SK-N-SH (cell line): ENCODE measurements at regions not wholly inside any gene's neighbourhood (a gene's known extent, or its start where the extent isn't known, plus 50 kb on each side); places are given as distances from the start of the nearest gene placed in this dataset.

Source experiments
- CTCF ChIA-PET: fragments of 300-600, 350-600 bp; formaldehyde crosslinking; extraction: SDS; loops from one replicate; lab custom pipeline; 2021; lab: Yijun Ruan, JAX
- POLR2A ChIA-PET: fragments of 350-600 bp; sonication (Branson Sonifier 250); formaldehyde crosslinking; extraction: SDS; loops from one replicate; lab custom pipeline; 2020; ENCODE audit warnings: antibody characterized with exemption, inconsistent platforms; lab: Yijun Ruan, JAX
- DNase-seq: peaks from one replicate; pipeline ENCODE4 v3.0.0; 2012
- H2AFZ ChIP-seq: fragments of 200-600 bp; sonication (generic); 2 replicates; pipeline ENCODE4 v1.8.1; 2016; ENCODE audit warnings: antibody characterized with exemption, mild to moderate bottlenecking, low read depth
- H3F3A ChIP-seq: fragments of 200-600 bp; sonication (generic); replicated peaks from 2 replicates; pipeline ENCODE3; 2016; ENCODE audit warnings: antibody characterized with exemption, mild to moderate bottlenecking; ENCODE audit not compliant: insufficient read depth
- H3K27ac ChIP-seq, 2 experiments: fragments of 200-500 bp in 1 of 2; fragments of 200-600 bp in 1 of 2; sonication (Bioruptor generic) in 1 of 2; sonication (generic), shearing (Covaris generic) in 1 of 2; 2 replicates each; pipeline versions ENCODE4 v1.5.1 to v1.6.1; 2014 to 2016; ENCODE audit warnings: low read depth in 2 of 2, inconsistent platforms in 1 of 2, low read length in 1 of 2, mild to moderate bottlenecking in 1 of 2, mixed read lengths in 1 of 2
- H3K27me3 ChIP-seq: fragments of 200-600 bp; sonication (generic), shearing (Covaris generic); 2 replicates; pipeline ENCODE4 v1.6.1; 2016; ENCODE audit warnings: mixed run types; ENCODE audit not compliant: insufficient read depth
- H3K36me3 ChIP-seq, 2 experiments: fragments of 200-500 bp in 1 of 2; fragments of 200-600 bp in 1 of 2; sonication (Bioruptor generic) in 1 of 2; sonication (generic) in 1 of 2; replicated peaks in 1 of 2; 2 replicates each; pipeline versions ENCODE3 to v1.5.1; 2014 to 2016; ENCODE audit warnings: low read length in 1 of 2, mild to moderate bottlenecking in 1 of 2; ENCODE audit not compliant: insufficient read depth in 2 of 2, control insufficient read depth in 1 of 2
- H3K4me1 ChIP-seq, 2 experiments: fragments of 200-500 bp in 1 of 2; fragments of 200-600 bp in 1 of 2; sonication (Bioruptor generic) in 1 of 2; sonication (generic), shearing (Covaris generic) in 1 of 2; 2 replicates each; pipeline versions ENCODE4 v1.5.1 to v1.6.1; 2014 to 2016; ENCODE audit warnings: low read depth in 1 of 2, low read length in 1 of 2, mixed run types in 1 of 2; ENCODE audit not compliant: insufficient read depth in 2 of 2, control insufficient read depth in 1 of 2
- H3K4me2 ChIP-seq: fragments of 200-600 bp; sonication (generic), shearing (Covaris generic); 2 replicates; pipeline ENCODE4 v1.6.1; 2017; ENCODE audit warnings: mixed run types
- H3K4me3 ChIP-seq, 2 experiments: fragments of 200-500 bp in 1 of 2; fragments of 200-600 bp in 1 of 2; sonication (Bioruptor generic) in 1 of 2; sonication (generic), shearing (Covaris generic) in 1 of 2; 2 replicates each; pipeline versions ENCODE4 v1.5.1 to v1.8.1; 2014 to 2016; ENCODE audit warnings: low read depth in 2 of 2, inconsistent platforms in 1 of 2, low read length in 1 of 2, mild to moderate bottlenecking in 1 of 2, mixed read lengths in 1 of 2, moderate library complexity in 1 of 2
- H3K79me2 ChIP-seq: fragments of 200-600 bp; sonication (generic); 2 replicates; pipeline ENCODE4 v1.8.1; 2017; ENCODE audit warnings: mild to moderate bottlenecking; ENCODE audit not compliant: insufficient read depth
- H3K9ac ChIP-seq: fragments of 200-600 bp; sonication (generic); 2 replicates; pipeline ENCODE4 v1.6.1; 2017; ENCODE audit warnings: mixed run types
- H3K9me2 ChIP-seq: fragments of 200-600 bp; sonication (generic); 2 replicates; pipeline ENCODE4 v1.6.1; 2017; ENCODE audit warnings: mixed run types
- H3K9me3 ChIP-seq: fragments of 200-600 bp; sonication (generic); 2 replicates; pipeline ENCODE4 v1.6.1; 2017; ENCODE audit warnings: mixed run types, mild to moderate bottlenecking, moderate library complexity
- H4K20me1 ChIP-seq: fragments of 200-600 bp; sonication (generic); 2 replicates; pipeline ENCODE4 v1.6.1; 2017; ENCODE audit warnings: mild to moderate bottlenecking, mixed run types; ENCODE audit not compliant: insufficient read depth
- CTCF ChIP-seq: fragments of 200-600 bp; sonication (generic); IDR thresholded peaks from 2 replicates; pipeline ENCODE4 v1.6.1; 2017; ENCODE audit warnings: antibody characterized with exemption, mild to moderate bottlenecking, moderate library complexity
- EZH2phosphoT487 ChIP-seq: fragments of 200-600 bp; sonication (generic); IDR thresholded peaks from 2 replicates; pipeline ENCODE4 v1.6.1; 2017; ENCODE audit warnings: low read depth, mixed run types, mild to moderate bottlenecking, antibody characterized with exemption, moderate library complexity, borderline replicate concordance
- FOSL2 ChIP-seq: IDR thresholded peaks from 2 replicates; pipeline ENCODE4 v1.4.0; 2012; ENCODE audit warnings: low read depth, mild to moderate bottlenecking, moderate library complexity, borderline replicate concordance
- FOXM1 ChIP-seq: IDR thresholded peaks from 2 replicates; pipeline ENCODE4 v1.4.0; 2012; ENCODE audit warnings: low read depth, mild to moderate bottlenecking
- GATA2 ChIP-seq: sonication (generic); formaldehyde crosslinking; IDR thresholded peaks from 2 replicates; pipeline ENCODE4 v1.5.0; 2020; ENCODE audit warnings: mild to moderate bottlenecking, missing genetic modification reagents
- MAX ChIP-seq: IDR thresholded peaks from 2 replicates; pipeline ENCODE4 v1.4.0; 2012; ENCODE audit warnings: low read depth
- MXI1 ChIP-seq: IDR thresholded peaks from 2 replicates; pipeline ENCODE4 v1.6.1; 2012; ENCODE audit warnings: mild to moderate bottlenecking, low read depth, low read length, improper control_type of control experiment
- NFIC ChIP-seq: IDR thresholded peaks from 2 replicates; pipeline ENCODE4 v1.4.0; 2012; ENCODE audit warnings: borderline replicate concordance
- PBX3 ChIP-seq: IDR thresholded peaks from 2 replicates; pipeline ENCODE4; 2012
- POLR2AphosphoS5 ChIP-seq: IDR thresholded peaks from 2 replicates; pipeline ENCODE4 v1.6.1; 2012; ENCODE audit warnings: low read depth, low read length
- RAD21 ChIP-seq: IDR thresholded peaks from 2 replicates; pipeline ENCODE4 v1.6.1; 2012; ENCODE audit warnings: mild to moderate bottlenecking, low read length
- RCOR1 ChIP-seq: fragments of 150-350 bp; IDR thresholded peaks from 2 replicates; pipeline ENCODE4 v1.6.1; 2017; ENCODE audit warnings: antibody characterized with exemption, low read length
- RFX5 ChIP-seq: IDR thresholded peaks from 2 replicates; pipeline ENCODE4 v1.6.1; 2012; ENCODE audit warnings: mild to moderate bottlenecking, improper control_type of control experiment, low read length
- SIN3A ChIP-seq: IDR thresholded peaks from 2 replicates; pipeline ENCODE4 v1.6.1; 2012; ENCODE audit warnings: low read depth, mild to moderate bottlenecking, low read length, moderate library complexity, borderline replicate concordance
- TEAD4 ChIP-seq: IDR thresholded peaks from 2 replicates; pipeline ENCODE4 v1.4.0; 2012; ENCODE audit warnings: mild to moderate bottlenecking, borderline replicate concordance; ENCODE audit not compliant: insufficient read depth
- USF1 ChIP-seq: IDR thresholded peaks from 2 replicates; pipeline ENCODE4 v1.4.0; 2012; ENCODE audit warnings: low read depth, borderline replicate concordance
- USF2 ChIP-seq: fragments of 150-350 bp; IDR thresholded peaks from 2 replicates; pipeline ENCODE4 v1.6.1; 2017; ENCODE audit warnings: antibody characterized with exemption, low read length, low read depth, borderline replicate concordance
- ZBTB33 ChIP-seq: IDR thresholded peaks from 2 replicates; pipeline ENCODE4 v1.4.0; 2012; ENCODE audit warnings: low read depth, borderline replicate concordance
- WGBS: methylation state at CpG from one replicate; pipeline ENCODE4 v1.1.6; 2017; ENCODE audit warnings: low lambda C conversion rate; 5-methylcytosine and 5-hydroxymethylcytosine counted together
- small RNA-seq, 7 experiments: library from RNA; depleted of rRNA; stranded (forward); fragments of <200 nt; gene quantifications; one replicate each; pipeline ENCODE3, GENCODE V24; 2012

- TF ChIP-seq NFIC (no peak), ZBTB33 (no peak), MAX (no peak), MXI1 (no peak), CTCF (no peak), SIN3A (no peak), RCOR1 (no peak), EZH2phosphoT487 (no peak), USF1 (no peak), RAD21 (no peak), USF2 (no peak), FOSL2 (no peak), GATA2 (CRISPR knock-in tag) (no peak), PBX3 (no peak), FOXM1 (no peak), TEAD4 (no peak), POLR2AphosphoS5 (no peak), RFX5 (no peak)
- CTCF ChIA-PET, result interaction anchor here (0.6 to 1.5 kb wide), 6 partner anchors 17 to 1500 kb away, joined by 3 to 6 read pairs (median 3); partner anchors contain the start of gene TDRD3
Observed at GRCh38 chr13:60347174-60347573, 49.8 kb upstream of the TDRD3 start.

More at GRCh38 chr13:60347174-60347573, 49.8 kb upstream of the TDRD3 start:
- H3K9me3 ChIP-seq, result no peaks in the 10 kb centered on the region
- H3F3A ChIP-seq, result peaks cover 4% of the 10 kb centered on the region
- H2AFZ ChIP-seq, result no peak overlapping the region
- H3K9ac ChIP-seq, result no peak overlapping the region
- peaks cover 0 to 13% of the 10 kb centered on the region in 2 experiments; a peak in 2 of 4 replicates for H3K4me1 ChIP-seq
- H3K27me3 ChIP-seq, result no peaks in the 10 kb centered on the region
- no peaks in the 10 kb centered on the region; the same call in 1 of the 2 replicates for H3K9me2 ChIP-seq
- DNase-seq, result no peak
- no peak overlapping the region for H3K4me3 ChIP-seq
- H3K4me2 ChIP-seq, result no peak overlapping the region
- no peaks in the 10 kb centered on the region for H3K79me2 ChIP-seq
- WGBS, result 76% methylated on average over 3 of the region's 3 CpGs
- H4K20me1 ChIP-seq, result no peaks in the 10 kb centered on the region
- H3K36me3 ChIP-seq, result no peaks in the 10 kb centered on the region
- peak overlapping the region in 1 of 2 experiments; percentile 84; a peak in 1 of 4 replicates for H3K27ac ChIP-seq
- POLR2A ChIA-PET, result no interaction called here

Small RNA genes in the stretch of these regions (small RNA-seq; reads per million reads assigned to genes)
- 0 reads per million in 7 experiments for gene AL359920.1
